ENCODE measurements at regions not wholly inside any gene's neighbourhood (a gene's known extent, or its start where the extent isn't known, plus 50 kb on each side); places are given as distances from the start of the nearest gene placed in this dataset.
"Not testable (repeated sequence)": the region's sequence is repeated elsewhere in the genome, so short reads cannot be mapped to it uniquely, and the experiment has no call there.

GRCh38 chr14:87041290-87042020, 951.5 kb downstream of the GALC start:
- DNase-seq: no peak

- DNase-seq: no peak
These were observed 958.3 kb downstream of the GALC start for GRCh38 chr14:87034680-87035079.

GRCh38 chr14:87030197-87030596, 962.8 kb downstream of the GALC start:
- no peak for DNase-seq

- not testable (repeated sequence) for DNase-seq
These were observed 972.9 kb downstream of the GALC start for GRCh38 chr14:87020106-87020505.

- no peak for DNase-seq
These were observed 974.7 kb downstream of the GALC start for GRCh38 chr14:87018294-87018693.

- DNase-seq: no peak
These were observed 975.6 kb downstream of the GALC start for GRCh38 chr14:87017335-87017734.

- no peak for DNase-seq
These were observed 978.1 kb downstream of the GALC start for GRCh38 chr14:87014856-87015255.

- no peak for DNase-seq
These were observed 979.4 kb downstream of the GALC start for GRCh38 chr14:87013583-87013982.

- no peak for DNase-seq
These were observed 984.0 kb downstream of the GALC start for GRCh38 chr14:87008965-87009364.

- DNase-seq: no peak
These were observed 987.7 kb downstream of the GALC start for GRCh38 chr14:87005280-87005679.

GRCh38 chr14:87002776-87003175, 990.2 kb downstream of the GALC start:
- no peak for DNase-seq

- DNase-seq: no peak
These were observed 991.6 kb downstream of the GALC start for GRCh38 chr14:87001333-87001732.

- no peak for DNase-seq
These were observed 992.9 kb downstream of the GALC start for GRCh38 chr14:87000081-87000480.

GRCh38 chr14:86999036-86999435, 993.9 kb downstream of the GALC start:
- DNase-seq: no peak

GRCh38 chr14:86997271-86997670, 995.7 kb downstream of the GALC start:
- DNase-seq: no peak

- no peak for DNase-seq
These were observed 1002.6 kb downstream of the GALC start for GRCh38 chr14:86990396-86990795.

- no peak for DNase-seq
These were observed 1003.7 kb downstream of the GALC start for GRCh38 chr14:86989285-86989684.

- no peak for DNase-seq
These were observed 1005.0 kb downstream of the GALC start for GRCh38 chr14:86987966-86988365.

- DNase-seq: no peak
These were observed 1019.8 kb downstream of the GALC start for GRCh38 chr14:86973177-86973576.

- no peak for DNase-seq
These were observed 1021.7 kb downstream of the GALC start for GRCh38 chr14:86971292-86971691.

GRCh38 chr14:86961106-86961716, 1031.8 kb downstream of the GALC start:
- DNase-seq: no peak

- no peak for DNase-seq
These were observed 1037.1 kb downstream of the GALC start for GRCh38 chr14:86955771-86956354.

- DNase-seq: no peak
These were observed 1038.4 kb downstream of the GALC start for GRCh38 chr14:86954623-86955022.

- no peak for DNase-seq
These were observed 1046.5 kb downstream of the GALC start for GRCh38 chr14:86946446-86946845.
